SK-N-SH treated with all-trans-retinoic acid at 6 μM for 48 hours (cell line): ENCODE measurements at regions not wholly inside any gene's neighbourhood (a gene's known extent, or its start where the extent isn't known, plus 50 kb on each side); places are given as distances from the start of the nearest gene placed in this dataset.

Source experiments
- BACH2 ChIP-seq: fragments of 250-450 bp; sonication (Bioruptor Pico); IDR thresholded peaks from 2 replicates; pipeline ENCODE4 v1.9.0; 2021; ENCODE audit warnings: mild to moderate bottlenecking, borderline replicate concordance
- CSDC2 ChIP-seq: fragments of 250-450 bp; sonication (Bioruptor Pico); IDR thresholded peaks from 2 replicates; pipeline ENCODE4 v1.5.0; 2020; ENCODE audit warnings: mild to moderate bottlenecking, moderate library complexity
- ESRRG ChIP-seq: fragments of 250-450 bp; sonication (Bioruptor Pico); IDR thresholded peaks from 2 replicates; pipeline ENCODE4 v1.6.1; 2021; ENCODE audit warnings: mild to moderate bottlenecking
- OSR1 ChIP-seq: fragments of 250-450 bp; sonication (Bioruptor Pico); IDR thresholded peaks from 2 replicates; pipeline ENCODE4 v1.8.0; 2022; ENCODE audit warnings: moderate library complexity, mild to moderate bottlenecking, inconsistent platforms
- SNAI2 ChIP-seq: fragments of 250-450 bp; sonication (Bioruptor Pico); IDR thresholded peaks from 2 replicates; pipeline ENCODE4 v1.5.0; 2020; ENCODE audit warnings: mild to moderate bottlenecking, moderate library complexity
- ZFP30 ChIP-seq: fragments of 450-650 bp; formaldehyde crosslinking; IDR thresholded peaks from 2 replicates; pipeline ENCODE4 v1.5.0; 2022; ENCODE audit warnings: mild to moderate bottlenecking, moderate library complexity
- TF ChIP-seq, protein P1 (sequence below): fragments of 250-450 bp; sonication (Bioruptor Pico); IDR thresholded peaks from 2 replicates; pipeline ENCODE4 v1.8.0; 2020; ENCODE audit warnings: mild to moderate bottlenecking, moderate library complexity, borderline replicate concordance
- TF ChIP-seq, protein P2 (sequence below): fragments of 250-450 bp; sonication (Bioruptor Pico); IDR thresholded peaks from 2 replicates; pipeline ENCODE4 v1.5.1; 2020; ENCODE audit warnings: low read depth, mild to moderate bottlenecking, moderate library complexity

DNA sequence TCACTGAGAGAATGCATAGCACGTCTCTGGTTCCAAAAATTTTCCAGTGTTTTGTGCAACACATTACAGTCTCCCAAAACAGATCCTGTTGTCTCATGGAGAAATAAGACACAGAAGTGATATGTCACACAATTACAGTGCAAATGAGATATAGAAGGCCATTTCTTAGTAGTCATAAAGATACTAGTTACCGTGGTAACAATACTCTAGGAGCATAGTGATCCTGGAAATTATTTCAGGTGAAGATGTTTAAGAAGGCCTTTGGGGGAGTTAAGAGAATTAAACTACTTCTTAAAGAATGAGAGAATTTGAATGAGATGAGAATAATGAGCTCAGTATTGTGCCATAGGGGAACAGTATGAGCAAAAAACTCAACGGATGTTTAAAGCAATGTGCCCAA lies 628.0 kb upstream of the MIR17HG start:
- no peak for TF ChIP-seq ESRRG
- TF ChIP-seq OSR1 = no peak
- no peak for TF ChIP-seq CSDC2 (CRISPR knock-in tag)
- TF ChIP-seq SNAI2 (CRISPR knock-in tag) = no peak
- TF ChIP-seq, protein P1, sequence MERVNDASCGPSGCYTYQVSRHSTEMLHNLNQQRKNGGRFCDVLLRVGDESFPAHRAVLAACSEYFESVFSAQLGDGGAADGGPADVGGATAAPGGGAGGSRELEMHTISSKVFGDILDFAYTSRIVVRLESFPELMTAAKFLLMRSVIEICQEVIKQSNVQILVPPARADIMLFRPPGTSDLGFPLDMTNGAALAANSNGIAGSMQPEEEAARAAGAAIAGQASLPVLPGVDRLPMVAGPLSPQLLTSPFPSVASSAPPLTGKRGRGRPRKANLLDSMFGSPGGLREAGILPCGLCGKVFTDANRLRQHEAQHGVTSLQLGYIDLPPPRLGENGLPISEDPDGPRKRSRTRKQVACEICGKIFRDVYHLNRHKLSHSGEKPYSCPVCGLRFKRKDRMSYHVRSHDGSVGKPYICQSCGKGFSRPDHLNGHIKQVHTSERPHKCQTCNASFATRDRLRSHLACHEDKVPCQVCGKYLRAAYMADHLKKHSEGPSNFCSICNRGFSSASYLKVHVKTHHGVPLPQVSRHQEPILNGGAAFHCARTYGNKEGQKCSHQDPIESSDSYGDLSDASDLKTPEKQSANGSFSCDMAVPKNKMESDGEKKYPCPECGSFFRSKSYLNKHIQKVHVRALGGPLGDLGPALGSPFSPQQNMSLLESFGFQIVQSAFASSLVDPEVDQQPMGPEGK (CRISPR knock-in tag) = no peak
- TF ChIP-seq, protein P2, sequence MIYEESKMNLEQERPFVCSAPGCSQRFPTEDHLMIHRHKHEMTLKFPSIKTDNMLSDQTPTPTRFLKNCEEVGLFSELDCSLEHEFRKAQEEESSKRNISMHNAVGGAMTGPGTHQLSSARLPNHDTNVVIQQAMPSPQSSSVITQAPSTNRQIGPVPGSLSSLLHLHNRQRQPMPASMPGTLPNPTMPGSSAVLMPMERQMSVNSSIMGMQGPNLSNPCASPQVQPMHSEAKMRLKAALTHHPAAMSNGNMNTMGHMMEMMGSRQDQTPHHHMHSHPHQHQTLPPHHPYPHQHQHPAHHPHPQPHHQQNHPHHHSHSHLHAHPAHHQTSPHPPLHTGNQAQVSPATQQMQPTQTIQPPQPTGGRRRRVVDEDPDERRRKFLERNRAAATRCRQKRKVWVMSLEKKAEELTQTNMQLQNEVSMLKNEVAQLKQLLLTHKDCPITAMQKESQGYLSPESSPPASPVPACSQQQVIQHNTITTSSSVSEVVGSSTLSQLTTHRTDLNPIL (CRISPR knock-in tag) = no peak
- no peak for TF ChIP-seq BACH2 (CRISPR knock-in tag)
- no peak for TF ChIP-seq ZFP30
